Colonic mucosa (tissue), 4 donors: ENCODE measurements at regions not wholly inside any gene's neighbourhood (a gene's known extent, or its start where the extent isn't known, plus 50 kb on each side); places are given as distances from the start of the nearest gene placed in this dataset.

ENCODE experiments used
- DNase-seq: peaks from one replicate; pipeline ENCODE4 v3.0.0-alpha.2; 2020
- H3K27ac ChIP-seq: fragments of 200-600 bp; one replicate; pipeline ENCODE4 v1.8.0; 2021
- H3K27me3 ChIP-seq: fragments of 200-600 bp; one replicate; pipeline ENCODE4 v1.8.0; 2021
- H3K36me3 ChIP-seq: fragments of 200-600 bp; one replicate; pipeline ENCODE4 v1.8.0; 2021
- H3K4me1 ChIP-seq: fragments of 200-600 bp; one replicate; pipeline ENCODE4 v1.8.0; 2021; ENCODE audit warnings: mild to moderate bottlenecking
- H3K4me3 ChIP-seq: fragments of 200-600 bp; one replicate; pipeline ENCODE4 v1.8.0; 2021
- H3K9ac ChIP-seq, 2 donors: one replicate each; pipeline ENCODE4 v1.7.0; 2013; ENCODE audit warnings: control low read depth in 2 of 2, low read depth in 2 of 2, low read length in 2 of 2
- H3K9me3 ChIP-seq: fragments of 200-600 bp; one replicate; pipeline ENCODE4 v1.8.0; 2021
- intact Hi-C: fragments of 100-400 bp; cut with DNase I; formaldehyde crosslinking; loops from one replicate; pipeline ENCODE4 v1.14.1; 2022
- TF ChIP-seq, protein P1 (sequence below): fragments of 200-600 bp; IDR thresholded peaks from one replicate; pipeline ENCODE4 v1.8.0; 2022; ENCODE audit warnings: antibody characterized with exemption, mild to moderate bottlenecking
- donor health status: healthy.
- donor health status: DM: no; HTN: no; CAD: no.
- donor health status: DM: no; HTN: no; CAD: no.

DNA sequence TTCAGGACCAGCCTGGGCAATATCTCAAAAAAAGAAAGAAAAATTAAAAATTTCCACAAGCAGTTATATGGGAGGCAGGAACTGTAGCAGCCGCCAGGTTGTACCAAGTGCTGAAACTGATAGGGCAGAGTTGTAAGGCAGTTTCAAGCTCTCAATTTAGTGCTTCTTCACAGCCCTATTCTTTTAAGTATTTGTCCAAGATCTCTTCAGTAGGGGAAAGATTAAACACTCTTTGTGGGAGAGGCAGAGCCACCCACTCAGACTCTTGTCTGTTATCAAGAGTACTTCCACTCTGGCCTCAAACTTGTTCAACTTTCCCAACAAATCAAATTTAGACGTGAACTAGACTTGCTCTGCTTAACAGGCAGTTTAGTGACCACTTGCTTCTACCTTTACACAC lies 228.7 kb downstream of the REEP3 start:
- Histone ChIP-seq H3K4me1 (no peaks in the 10 kb centered on the region), H3K9ac (no peak overlapping the region), H3K9me3 (no peaks in the 10 kb centered on the region), H3K36me3 (no peaks in the 10 kb centered on the region), H3K27me3 (no peaks in the 10 kb centered on the region), H3K27ac (no peak overlapping the region), H3K4me3 (no peak overlapping the region)
- TF ChIP-seq, protein P1, sequence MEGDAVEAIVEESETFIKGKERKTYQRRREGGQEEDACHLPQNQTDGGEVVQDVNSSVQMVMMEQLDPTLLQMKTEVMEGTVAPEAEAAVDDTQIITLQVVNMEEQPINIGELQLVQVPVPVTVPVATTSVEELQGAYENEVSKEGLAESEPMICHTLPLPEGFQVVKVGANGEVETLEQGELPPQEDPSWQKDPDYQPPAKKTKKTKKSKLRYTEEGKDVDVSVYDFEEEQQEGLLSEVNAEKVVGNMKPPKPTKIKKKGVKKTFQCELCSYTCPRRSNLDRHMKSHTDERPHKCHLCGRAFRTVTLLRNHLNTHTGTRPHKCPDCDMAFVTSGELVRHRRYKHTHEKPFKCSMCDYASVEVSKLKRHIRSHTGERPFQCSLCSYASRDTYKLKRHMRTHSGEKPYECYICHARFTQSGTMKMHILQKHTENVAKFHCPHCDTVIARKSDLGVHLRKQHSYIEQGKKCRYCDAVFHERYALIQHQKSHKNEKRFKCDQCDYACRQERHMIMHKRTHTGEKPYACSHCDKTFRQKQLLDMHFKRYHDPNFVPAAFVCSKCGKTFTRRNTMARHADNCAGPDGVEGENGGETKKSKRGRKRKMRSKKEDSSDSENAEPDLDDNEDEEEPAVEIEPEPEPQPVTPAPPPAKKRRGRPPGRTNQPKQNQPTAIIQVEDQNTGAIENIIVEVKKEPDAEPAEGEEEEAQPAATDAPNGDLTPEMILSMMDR = no peak
- intact Hi-C loops = no loop called here
- DNase-seq = no peak

DNA sequence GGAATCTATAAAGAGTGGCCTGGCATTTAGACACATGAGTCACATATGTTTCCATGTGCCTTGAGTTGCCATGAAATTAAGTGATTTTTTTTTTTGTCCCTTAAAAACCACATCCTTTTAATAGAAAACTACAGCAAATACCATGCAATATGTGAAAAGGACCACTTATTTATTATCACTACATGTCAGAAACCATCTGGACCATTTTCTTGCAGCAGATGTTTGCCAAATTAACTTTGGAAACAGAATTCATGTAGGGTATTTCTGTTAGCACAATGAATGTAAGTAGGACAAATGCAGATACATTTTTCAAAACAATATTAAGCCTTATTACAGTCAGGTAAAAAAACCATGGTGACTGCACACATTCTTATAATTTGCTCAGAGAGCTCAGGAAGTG lies 230.6 kb downstream of the REEP3 start:
- H3K36me3 ChIP-seq = no peaks in the 10 kb centered on the region
- H3K4me3 ChIP-seq = no peak overlapping the region
- no peaks in the 10 kb centered on the region for H3K4me1 ChIP-seq
- H3K9me3 ChIP-seq = no peaks in the 10 kb centered on the region
- intact Hi-C loops = no loop called here
- H3K27me3 ChIP-seq = no peaks in the 10 kb centered on the region
- no peak for DNase-seq
- no peak overlapping the region for H3K27ac ChIP-seq
- TF ChIP-seq, protein P1 = no peak
- no peak overlapping the region for H3K9ac ChIP-seq

DNA sequence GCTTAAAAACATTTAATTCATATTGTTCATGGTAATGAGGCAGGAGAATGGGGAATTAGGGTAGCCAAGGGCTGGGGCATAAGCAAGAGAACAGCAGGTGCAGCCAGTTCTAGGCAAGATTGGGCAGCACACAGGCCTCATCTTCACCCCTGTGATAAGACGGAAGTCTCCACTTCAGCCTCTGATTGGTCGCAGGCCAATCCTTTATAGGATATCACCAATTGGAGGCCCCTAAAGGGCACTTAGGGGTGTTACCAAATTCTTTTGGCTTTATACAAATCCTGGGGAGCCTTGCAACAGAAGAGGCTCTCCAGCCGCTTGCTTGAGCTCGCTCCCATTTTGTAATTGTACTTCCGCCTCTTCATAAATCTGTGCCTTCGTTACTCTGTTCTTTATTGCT lies 231.1 kb downstream of the REEP3 start:
- H3K36me3 ChIP-seq = no peaks in the 10 kb centered on the region
- no peak overlapping the region for H3K27ac ChIP-seq
- no peaks in the 10 kb centered on the region for H3K4me1 ChIP-seq
- TF ChIP-seq, protein P1 = no peak
- DNase-seq = no peak
- intact Hi-C loops = no loop called here
- no peak overlapping the region for H3K4me3 ChIP-seq
- no peaks in the 10 kb centered on the region for H3K27me3 ChIP-seq
- no peak overlapping the region for H3K9ac ChIP-seq
- no peaks in the 10 kb centered on the region for H3K9me3 ChIP-seq

DNA sequence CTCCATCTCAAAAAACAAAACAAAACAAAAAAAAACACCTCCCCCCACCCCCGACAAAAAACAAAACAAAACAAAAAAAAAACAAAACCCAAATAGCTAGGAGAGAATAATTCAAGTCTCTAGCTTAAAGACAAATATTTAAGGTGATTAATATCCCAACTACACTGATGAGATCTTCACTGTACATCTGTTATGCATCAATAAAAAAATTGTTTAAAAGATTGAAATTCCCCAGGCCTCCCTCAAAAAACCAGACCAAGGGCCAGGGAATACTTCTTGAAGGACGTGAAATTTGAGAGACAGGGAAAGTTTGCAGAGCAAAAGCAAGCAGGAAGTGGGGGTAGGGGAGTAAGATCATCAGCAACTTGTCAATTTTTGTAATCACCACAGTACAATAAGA lies 232.6 kb downstream of the REEP3 start:
- TF ChIP-seq, protein P1 = no peak
- intact Hi-C loops = no loop called here
- DNase-seq = no peak

DNA sequence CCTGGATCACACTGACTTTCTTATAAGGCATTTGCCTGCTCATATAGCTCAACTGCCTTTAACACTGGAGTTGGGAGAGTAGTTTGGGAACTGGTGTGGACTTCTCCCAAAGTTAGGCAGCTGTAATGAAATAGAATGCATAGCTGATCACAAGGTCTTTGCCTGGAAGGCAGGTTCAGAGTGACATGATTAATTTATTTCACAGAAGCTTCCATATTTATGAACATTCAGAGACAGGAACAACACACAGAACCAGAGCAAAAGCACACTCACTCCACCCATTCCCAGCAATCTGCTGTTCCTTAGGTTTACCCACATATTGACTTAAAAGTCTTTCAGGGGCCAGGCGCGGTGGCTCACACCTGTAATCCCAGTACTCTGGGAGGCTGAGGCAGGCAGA lies 234.2 kb downstream of the REEP3 start:
- TF ChIP-seq, protein P1 = no peak

More for the DNA sequence above, 232.6 kb downstream of the REEP3 start:
- no peak overlapping the region for H3K27ac ChIP-seq
- H3K27me3 ChIP-seq = no peaks in the 10 kb centered on the region
- no peak overlapping the region for H3K4me3 ChIP-seq
- no peaks in the 10 kb centered on the region for H3K4me1 ChIP-seq
- no peaks in the 10 kb centered on the region for H3K36me3 ChIP-seq
- no peak overlapping the region for H3K9ac ChIP-seq
- no peaks in the 10 kb centered on the region for H3K9me3 ChIP-seq

DNA sequence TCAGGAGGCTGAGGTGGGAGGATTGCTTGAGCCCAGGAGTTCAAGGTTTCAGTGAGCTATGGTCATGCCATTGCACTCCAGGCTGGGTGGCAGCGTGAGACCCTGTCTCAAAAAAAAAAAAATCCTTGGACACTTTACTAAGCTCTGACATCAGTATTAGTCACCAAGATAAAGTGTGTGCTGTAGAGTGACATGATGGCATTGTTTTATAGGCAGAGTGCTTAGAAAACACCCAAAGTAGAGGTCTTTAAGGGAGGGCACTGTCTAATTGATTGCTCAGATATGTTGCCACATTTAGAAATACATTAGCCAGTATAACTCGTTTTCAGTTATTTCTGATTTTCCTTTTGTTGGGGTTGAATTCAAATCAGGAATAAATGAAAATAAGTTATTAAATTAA lies 235.9 kb downstream of the REEP3 start:
- DNase-seq = no peak
- TF ChIP-seq, protein P1 = no peak
- Histone ChIP-seq H3K9ac (no peak overlapping the region), H3K27me3 (no peaks in the 10 kb centered on the region), H3K9me3 (no peaks in the 10 kb centered on the region), H3K36me3 (no peaks in the 10 kb centered on the region), H3K4me1 (no peaks in the 10 kb centered on the region), H3K27ac (no peak overlapping the region), H3K4me3 (no peak overlapping the region)
- intact Hi-C loops = no loop called here

More for the DNA sequence above, 234.2 kb downstream of the REEP3 start:
- no peaks in the 10 kb centered on the region for H3K9me3 ChIP-seq
- no peaks in the 10 kb centered on the region for H3K27me3 ChIP-seq
- no peak for DNase-seq
- no peak overlapping the region for H3K4me3 ChIP-seq
- H3K27ac ChIP-seq = no peak overlapping the region
- no peaks in the 10 kb centered on the region for H3K36me3 ChIP-seq
- H3K4me1 ChIP-seq = no peaks in the 10 kb centered on the region
- H3K9ac ChIP-seq = no peak overlapping the region
- intact Hi-C loops = no loop called here
